ENCODE measurements at regions not wholly inside any gene's neighbourhood (a gene's known extent, or its start where the extent isn't known, plus 50 kb on each side); places are given as distances from the start of the nearest gene placed in this dataset.

GRCh38 chr12:131362291-131363211 is 348.3 kb upstream of the SFSWAP start:
- FAIRE-seq = no peak
- Histone ChIP-seq H3K23me2 (ENCODE audit: low read depth, low read length) (no peaks in the 10 kb centered on the region), H3K27me3 (replicated peaks in 1 of 4; ENCODE audit: control insufficient read depth in 3 of 4, extremely low read depth in 1 of 4, insufficient read depth in 3 of 4, low read length in 3 of 4) (no peaks in the 10 kb centered on the region; a peak in 1 of 7 replicates), H3K9me3 (ENCODE audit: insufficient read depth in 2 of 2, low read depth in 1 of 2, low read length in 1 of 2) (peaks cover 0 to 3% of the 10 kb centered on the region in 2 experiments; a peak in 1 of 4 replicates), H3K79me1 (ENCODE audit: low read depth, low read length) (no peaks in the 10 kb centered on the region), H4K91ac (replicated peaks; ENCODE audit: insufficient read length, low read length) (no peak overlapping the region), H3K27ac (ENCODE audit: low read depth, low read length) (no peak overlapping the region), H2AK5ac (ENCODE audit: low read depth, low read length) (no peak overlapping the region; the same call in 1 of the 2 replicates), H3K18ac (ENCODE audit: extremely low read depth, low read length) (no peak overlapping the region), H4K5ac (ENCODE audit: insufficient read length, low read depth, low read length) (no peak overlapping the region), H3K4me1 (replicated peaks in 1 of 4; ENCODE audit: control insufficient read depth in 3 of 4, insufficient read depth in 4 of 4, low read length in 3 of 4) (peaks cover 0 to 7% (median 0%) of the 10 kb centered on the region in 4 experiments; a peak in 5 of 7 replicates), H3K14ac (ENCODE audit: insufficient read length) (no peak overlapping the region), H3K23ac (ENCODE audit: insufficient read length) (no peak overlapping the region), H4K8ac (ENCODE audit: extremely low read depth, insufficient read depth, low read length) (no peak overlapping the region), H3K9ac (replicated peaks in 1 of 4; ENCODE audit: extremely low read depth in 1 of 4, low read depth in 3 of 4, low read length in 3 of 4) (no peak overlapping the region), H3K79me2 (ENCODE audit: control insufficient read depth in 1 of 2, insufficient read depth in 2 of 2, low read length in 2 of 2) (no peaks in the 10 kb centered on the region), H2BK12ac (ENCODE audit: low read depth, low read length) (no peak overlapping the region), H2AFZ (ENCODE audit: low read length) (no peak overlapping the region), H3K4me3 (ENCODE audit: extremely low read depth in 1 of 4, insufficient read depth in 2 of 4, low read depth in 3 of 4, low read length in 4 of 4) (no peak overlapping the region), H2BK15ac (ENCODE audit: low read length) (no peak overlapping the region), H3K56ac (replicated peaks; ENCODE audit: insufficient read length, low read depth, low read length) (no peak overlapping the region), H3K4ac (replicated peaks; ENCODE audit: insufficient read length, low read depth, low read length) (no peak overlapping the region), H2BK20ac (ENCODE audit: low read length) (no peak overlapping the region), H2BK5ac (ENCODE audit: low read depth, low read length) (no peak overlapping the region), H4K20me1 (replicated peaks in 1 of 2; ENCODE audit: control insufficient read depth in 1 of 2, insufficient read depth in 2 of 2, low read length in 2 of 2) (no peaks in the 10 kb centered on the region), H2BK120ac (replicated peaks; ENCODE audit: low read depth, low read length) (no peak overlapping the region), H3K36me3 (ENCODE audit: control insufficient read depth in 2 of 4, insufficient read depth in 4 of 4, low read length in 3 of 4) (no peaks in the 10 kb centered on the region), H3K4me2 (ENCODE audit: insufficient read depth in 1 of 2, low read depth in 2 of 2, low read length in 2 of 2) (no peak overlapping the region)
- DNase-seq (ENCODE audit: low read depth in 1 of 2, low spot score in 2 of 2) = no peak
- CTCF ChIA-PET (ENCODE audit: partially characterized antibody) = no interaction called here
- no peak for TF ChIP-seq ZNF274 (IDR thresholded peaks at IDR 0.05; ENCODE audit: borderline replicate concordance, extremely low read depth, low read length)
- no peak for TF ChIP-seq CBX5 (IDR thresholded peaks at IDR 0.05; ENCODE audit: low read depth, low read length)
- no peak for TF ChIP-seq MAFK (IDR thresholded peaks at IDR 0.05; ENCODE audit: low read depth, low read length)
- TF ChIP-seq CHD2 (IDR thresholded peaks at IDR 0.05; ENCODE audit: low read length) = no peak
- no peak for TF ChIP-seq TAF1 (IDR thresholded peaks at IDR 0.05; ENCODE audit: low read depth, low read length)
- TF ChIP-seq YY1 (IDR thresholded peaks at IDR 0.05; ENCODE audit: low read depth, low read length) = no peak
- no peak for TF ChIP-seq EP300 (IDR thresholded peaks at IDR 0.05; ENCODE audit: borderline replicate concordance in 1 of 2, low read depth in 2 of 2, low read length in 2 of 2)
- TF ChIP-seq ATF3 (IDR thresholded peaks at IDR 0.05; ENCODE audit: insufficient read depth, low read depth, low read length) = no peak
- TF ChIP-seq MAX (IDR thresholded peaks at IDR 0.05) = no peak
- TF ChIP-seq SIX5 (IDR thresholded peaks at IDR 0.05; ENCODE audit: low read depth, low read length) = no peak
- no peak for TF ChIP-seq TEAD4 (IDR thresholded peaks at IDR 0.05; ENCODE audit: low read depth, low read length)
- POLR2A ChIA-PET (ENCODE audit: partially characterized antibody) = no interaction called here
- 88% methylated on average over 12 of the region's 12 CpGs; no CpG with 5 or more reads in 1 of the 2 experiments for WGBS, 2 experiments (ENCODE audit: extremely low coverage in 1 of 2, insufficient coverage in 1 of 2, insufficient read length in 1 of 2, insufficient replicate concordance in 2 of 2, low coverage in 1 of 2, low lambda C conversion rate in 2 of 2, missing lambda C conversion rate in 1 of 2)

All from H1 (cell line).